ENCODE measurements at regions not wholly inside any gene's neighbourhood (a gene's known extent, or its start where the extent isn't known, plus 50 kb on each side); places are given as distances from the start of the nearest gene placed in this dataset.

- no peaks in the 10 kb centered on the region for H3K4me1 ChIP-seq (ENCODE audit: control insufficient read depth, insufficient read depth, low read length)
- H3K9ac ChIP-seq (ENCODE audit: extremely low read depth, low read length, poor library complexity, severe bottlenecking), result no peak overlapping the region
- H3K9me3 ChIP-seq (ENCODE audit: control insufficient read depth, low read length), result no peaks in the 10 kb centered on the region
- Mint-ChIP-seq H3K36me3 (ENCODE audit: low read depth) (no peaks in the 10 kb centered on the region), H3K4me1 (no peaks in the 10 kb centered on the region), H3K27me3 (ENCODE audit: insufficient read depth) (peaks cover 1% of the 10 kb centered on the region), H3K4me3 (no peak overlapping the region), H3K27ac (no peak overlapping the region), H3K9me3 (peaks cover 8% of the 10 kb centered on the region)
- no peak overlapping the region for H3K27ac ChIP-seq (ENCODE audit: low read depth, low read length)
- WGBS, 2 experiments (ENCODE audit: insufficient coverage in 1 of 2, insufficient read length in 1 of 2), result 68% methylated on average over 2 of the region's 3 CpGs; no CpG with 5 or more reads in 1 of the 2 experiments
- no peak for DNase-seq
- no peak overlapping the region for H3K4me3 ChIP-seq (ENCODE audit: low read length)
- no peak for TF ChIP-seq CTCF (conservative IDR thresholded peaks at IDR 0.05)
- H3K27me3 ChIP-seq (ENCODE audit: control insufficient read depth, insufficient read depth, low read length, poor library complexity, severe bottlenecking), result no peaks in the 10 kb centered on the region
- H3K36me3 ChIP-seq (ENCODE audit: control insufficient read depth, insufficient read depth, low read length), result no peaks in the 10 kb centered on the region
These were observed 246.5 kb upstream of the RPS6KA3 start for GRCh38 chrX:20513185-20513584.

GRCh38 chrX:20511792-20512191, 245.1 kb upstream of the RPS6KA3 start:
- Histone ChIP-seq H3K9ac (ENCODE audit: extremely low read depth, low read length, poor library complexity, severe bottlenecking) (no peak overlapping the region), H3K27ac (ENCODE audit: low read depth, low read length) (no peak overlapping the region), H3K4me3 (ENCODE audit: low read length) (no peak overlapping the region), H3K36me3 (ENCODE audit: control insufficient read depth, insufficient read depth, low read length) (no peaks in the 10 kb centered on the region), H3K27me3 (ENCODE audit: control insufficient read depth, insufficient read depth, low read length, poor library complexity, severe bottlenecking) (no peaks in the 10 kb centered on the region), H3K9me3 (ENCODE audit: control insufficient read depth, low read length) (no peaks in the 10 kb centered on the region), H3K4me1 (ENCODE audit: control insufficient read depth, insufficient read depth, low read length) (no peaks in the 10 kb centered on the region)
- Mint-ChIP-seq H3K36me3 (ENCODE audit: low read depth) (no peaks in the 10 kb centered on the region), H3K4me3 (no peak overlapping the region), H3K9me3 (peaks cover 9% of the 10 kb centered on the region), H3K27ac (no peak overlapping the region), H3K4me1 (no peaks in the 10 kb centered on the region), H3K27me3 (ENCODE audit: insufficient read depth) (no peaks in the 10 kb centered on the region)
- TF ChIP-seq CTCF (conservative IDR thresholded peaks at IDR 0.05), result no peak
- no peak for DNase-seq
- WGBS, 2 experiments (ENCODE audit: insufficient coverage in 1 of 2, insufficient read length in 1 of 2), result 94% methylated on average over 3 of the region's 5 CpGs; no CpG with 5 or more reads in 1 of the 2 experiments

- Histone ChIP-seq H3K4me3 (ENCODE audit: low read length) (no peak overlapping the region), H3K9me3 (ENCODE audit: control insufficient read depth, low read length) (no peaks in the 10 kb centered on the region), H3K36me3 (ENCODE audit: control insufficient read depth, insufficient read depth, low read length) (no peaks in the 10 kb centered on the region), H3K4me1 (ENCODE audit: control insufficient read depth, insufficient read depth, low read length) (no peaks in the 10 kb centered on the region), H3K27ac (ENCODE audit: low read depth, low read length) (no peak overlapping the region), H3K27me3 (ENCODE audit: control insufficient read depth, insufficient read depth, low read length, poor library complexity, severe bottlenecking) (no peaks in the 10 kb centered on the region), H3K9ac (ENCODE audit: extremely low read depth, low read length, poor library complexity, severe bottlenecking) (no peak overlapping the region)
- H3K36me3 Mint-ChIP-seq (ENCODE audit: low read depth), result no peaks in the 10 kb centered on the region
- no peak overlapping the region for H3K4me3 Mint-ChIP-seq
- no peaks in the 10 kb centered on the region for H3K27me3 Mint-ChIP-seq (ENCODE audit: insufficient read depth)
- 93% methylated on average over 2 of the region's 2 CpGs; no CpG with 5 or more reads in 1 of the 2 experiments for WGBS, 2 experiments (ENCODE audit: insufficient coverage in 1 of 2, insufficient read length in 1 of 2)
- H3K4me1 Mint-ChIP-seq, result no peaks in the 10 kb centered on the region
- peaks cover 17% of the 10 kb centered on the region for H3K9me3 Mint-ChIP-seq
- no peak for DNase-seq
- no peak for TF ChIP-seq CTCF (conservative IDR thresholded peaks at IDR 0.05)
- no peak overlapping the region for H3K27ac Mint-ChIP-seq
These were observed 241.4 kb upstream of the RPS6KA3 start for GRCh38 chrX:20507901-20508620.
